Endothelial cell of umbilical vein (primary cell): ENCODE measurements at regions not wholly inside any gene's neighbourhood (a gene's known extent, or its start where the extent isn't known, plus 50 kb on each side); places are given as distances from the start of the nearest gene placed in this dataset.

ENCODE experiments used
- CTCF ChIP-seq, 2 donors: IDR thresholded peaks; 1 replicate in 1 of 2; 2 replicates in 1 of 2; pipeline ENCODE4 v1.5.1; 2011; ENCODE audit warnings: low read length in 2 of 2, mild to moderate bottlenecking in 2 of 2, moderate library complexity in 2 of 2, control low read depth in 1 of 2, inconsistent platforms in 1 of 2, low read depth in 1 of 2; ENCODE audit not compliant: insufficient read depth in 1 of 2; ENCODE audit errors: extremely low read depth in 1 of 2
- EZH2 ChIP-seq: IDR thresholded peaks from 2 replicates; pipeline ENCODE4 v1.6.1; 2012; ENCODE audit warnings: borderline replicate concordance, low read depth, mild to moderate bottlenecking, moderate library complexity, low read length, inconsistent platforms; ENCODE audit not compliant: severe bottlenecking
- FOS ChIP-seq: IDR thresholded peaks from 2 replicates; pipeline ENCODE4 v1.6.1; 2011; ENCODE audit warnings: mild to moderate bottlenecking, low read length, moderate library complexity, borderline replicate concordance; ENCODE audit not compliant: insufficient read depth
- GATA2 ChIP-seq: IDR thresholded peaks from 2 replicates; pipeline ENCODE4 v1.7.0; 2011; ENCODE audit warnings: low read depth, mild to moderate bottlenecking, moderate library complexity, mixed read lengths, low read length; ENCODE audit not compliant: insufficient read length, insufficient read depth
- JUN ChIP-seq: IDR thresholded peaks from 2 replicates; pipeline ENCODE4 v1.6.1; 2011; ENCODE audit warnings: borderline replicate concordance, low read depth; ENCODE audit not compliant: insufficient read length, insufficient read depth
- MAX ChIP-seq: IDR thresholded peaks from 2 replicates; pipeline ENCODE4 v1.6.1; 2011; ENCODE audit not compliant: insufficient read depth, insufficient read length
- MYC ChIP-seq: IDR thresholded peaks from one replicate; pipeline ENCODE4 v1.6.1; 2011; ENCODE audit warnings: mild to moderate bottlenecking, low read depth, low read length
- POLR2A ChIP-seq: IDR thresholded peaks from 2 replicates; pipeline ENCODE4 v1.6.1; 2012; ENCODE audit warnings: low read depth, mild to moderate bottlenecking, control low read depth, low read length
- POLR2AphosphoS5 ChIP-seq: IDR thresholded peaks from 2 replicates; pipeline ENCODE4 v1.6.1; 2012; ENCODE audit warnings: low read depth, mild to moderate bottlenecking, control low read depth, low read length, moderate library complexity; ENCODE audit not compliant: insufficient read depth

- no peak for TF ChIP-seq CTCF (IDR thresholded peaks at IDR 0.05; ENCODE audit: extremely low read depth in 1 of 2, insufficient read depth in 1 of 2, low read depth in 1 of 2, low read length in 2 of 2)
- no peak for TF ChIP-seq GATA2
- TF ChIP-seq EZH2, result no peak
- no peak for TF ChIP-seq POLR2A
- TF ChIP-seq POLR2AphosphoS5, result no peak
- no peak for TF ChIP-seq FOS
- TF ChIP-seq MAX, result no peak
- TF ChIP-seq MYC, result no peak
- TF ChIP-seq JUN, result no peak
Observed at GRCh38 chr5:23606927-23607326, 99.5 kb downstream of the PRDM9 start.
